ENCODE measurements at regions not wholly inside any gene's neighbourhood (a gene's known extent, or its start where the extent isn't known, plus 50 kb on each side); places are given as distances from the start of the nearest gene placed in this dataset.

DNA sequence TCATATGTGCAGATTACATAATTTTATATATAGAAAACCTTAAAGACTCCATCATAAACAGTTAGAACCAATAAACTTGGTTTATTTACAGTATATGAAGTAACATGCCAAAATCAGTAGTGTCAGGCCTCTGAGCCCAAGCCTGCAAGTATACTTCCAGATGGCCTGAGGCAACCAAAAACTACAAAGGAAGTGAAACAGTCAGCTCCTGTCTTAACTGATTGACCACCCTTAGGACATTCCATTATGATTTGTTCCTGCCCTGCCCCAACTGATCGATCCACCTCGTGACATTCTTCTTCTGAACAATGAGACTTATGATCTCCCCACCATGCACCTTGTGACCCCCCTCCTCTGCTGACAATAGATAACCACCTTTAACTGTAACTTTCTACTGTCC is 630.3 kb downstream of the AMY1C start:
- TF ChIP-seq, protein P1, sequence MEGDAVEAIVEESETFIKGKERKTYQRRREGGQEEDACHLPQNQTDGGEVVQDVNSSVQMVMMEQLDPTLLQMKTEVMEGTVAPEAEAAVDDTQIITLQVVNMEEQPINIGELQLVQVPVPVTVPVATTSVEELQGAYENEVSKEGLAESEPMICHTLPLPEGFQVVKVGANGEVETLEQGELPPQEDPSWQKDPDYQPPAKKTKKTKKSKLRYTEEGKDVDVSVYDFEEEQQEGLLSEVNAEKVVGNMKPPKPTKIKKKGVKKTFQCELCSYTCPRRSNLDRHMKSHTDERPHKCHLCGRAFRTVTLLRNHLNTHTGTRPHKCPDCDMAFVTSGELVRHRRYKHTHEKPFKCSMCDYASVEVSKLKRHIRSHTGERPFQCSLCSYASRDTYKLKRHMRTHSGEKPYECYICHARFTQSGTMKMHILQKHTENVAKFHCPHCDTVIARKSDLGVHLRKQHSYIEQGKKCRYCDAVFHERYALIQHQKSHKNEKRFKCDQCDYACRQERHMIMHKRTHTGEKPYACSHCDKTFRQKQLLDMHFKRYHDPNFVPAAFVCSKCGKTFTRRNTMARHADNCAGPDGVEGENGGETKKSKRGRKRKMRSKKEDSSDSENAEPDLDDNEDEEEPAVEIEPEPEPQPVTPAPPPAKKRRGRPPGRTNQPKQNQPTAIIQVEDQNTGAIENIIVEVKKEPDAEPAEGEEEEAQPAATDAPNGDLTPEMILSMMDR (IDR thresholded peaks at IDR 0.05) = no peak
- TF ChIP-seq POLR2A (IDR thresholded peaks at IDR 0.05) = no peak
